ENCODE measurements at regions not wholly inside any gene's neighbourhood (a gene's known extent, or its start where the extent isn't known, plus 50 kb on each side); places are given as distances from the start of the nearest gene placed in this dataset.
"Not testable (repeated sequence)": the region's sequence is repeated elsewhere in the genome, so short reads cannot be mapped to it uniquely, and the experiment has no call there.

GRCh38 chr1:120972863-120973262 is 83.3 kb downstream of the PPIAL4A start:
- not testable (repeated sequence) for H2AFZ ChIP-seq (ENCODE audit: low read length); H4K20me1 ChIP-seq (ENCODE audit: insufficient read depth, low read length, poor library complexity, severe bottlenecking); H3K9me3 ChIP-seq (ENCODE audit: insufficient read depth, low read depth, low read length); H3F3A ChIP-seq (ENCODE audit: low read depth); H3K9ac ChIP-seq (ENCODE audit: low read depth, low read length, poor library complexity, severe bottlenecking); H3K4me3 ChIP-seq (ENCODE audit: low read length, poor library complexity, severe bottlenecking); H3K9me2 ChIP-seq (replicated peaks; ENCODE audit: low read depth, low read length); H3K4me2 ChIP-seq (ENCODE audit: low read depth, low read length, poor library complexity, severe bottlenecking); H3K27me3 ChIP-seq (ENCODE audit: insufficient read depth, low read length, poor library complexity, severe bottlenecking); H3K36me3 ChIP-seq (ENCODE audit: insufficient read depth, low read length); H3K79me2 ChIP-seq (ENCODE audit: insufficient read depth, low read length); H3K4me1 ChIP-seq (ENCODE audit: insufficient read depth, low read length, poor library complexity, severe bottlenecking)

DNA sequence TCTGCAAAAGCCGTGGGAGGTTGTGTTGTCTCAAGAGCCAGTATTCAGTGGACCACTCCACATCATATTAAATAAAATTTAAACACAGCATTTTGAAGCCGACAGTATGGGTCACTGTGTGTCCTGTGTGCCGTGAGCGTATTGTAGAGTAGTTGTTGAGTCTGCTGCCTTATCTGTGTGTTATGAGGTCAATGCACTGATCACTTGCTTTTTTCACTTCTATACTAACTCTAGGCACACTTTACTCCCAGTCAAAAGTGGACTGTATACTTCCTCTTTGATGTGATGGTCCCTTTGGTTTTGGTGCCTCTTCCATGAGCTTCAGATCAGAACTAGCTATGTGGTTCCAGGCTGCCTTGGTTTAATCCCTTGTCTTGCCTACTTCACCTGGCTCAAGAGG is 84.3 kb downstream of the PPIAL4A start:
- H3K9me2 ChIP-seq (replicated peaks; ENCODE audit: low read depth, low read length); H4K20me1 ChIP-seq (ENCODE audit: insufficient read depth, low read length, poor library complexity, severe bottlenecking); H2AFZ ChIP-seq (ENCODE audit: low read length); H3K79me2 ChIP-seq (ENCODE audit: insufficient read depth, low read length); H3K4me2 ChIP-seq (ENCODE audit: low read depth, low read length, poor library complexity, severe bottlenecking); H3F3A ChIP-seq (ENCODE audit: low read depth); H3K36me3 ChIP-seq (ENCODE audit: insufficient read depth, low read length); H3K9me3 ChIP-seq (ENCODE audit: insufficient read depth, low read depth, low read length); H3K4me1 ChIP-seq (ENCODE audit: insufficient read depth, low read length, poor library complexity, severe bottlenecking); H3K4me3 ChIP-seq (ENCODE audit: low read length, poor library complexity, severe bottlenecking); H3K9ac ChIP-seq (ENCODE audit: low read depth, low read length, poor library complexity, severe bottlenecking); H3K27me3 ChIP-seq (ENCODE audit: insufficient read depth, low read length, poor library complexity, severe bottlenecking): not testable (repeated sequence)

- H3K9ac ChIP-seq (ENCODE audit: low read depth, low read length, poor library complexity, severe bottlenecking); H3K4me3 ChIP-seq (ENCODE audit: low read length, poor library complexity, severe bottlenecking); H3K36me3 ChIP-seq (ENCODE audit: insufficient read depth, low read length); H2AFZ ChIP-seq (ENCODE audit: low read length); H3K9me2 ChIP-seq (replicated peaks; ENCODE audit: low read depth, low read length); H3F3A ChIP-seq (ENCODE audit: low read depth); H3K27me3 ChIP-seq (ENCODE audit: insufficient read depth, low read length, poor library complexity, severe bottlenecking); H3K4me2 ChIP-seq (ENCODE audit: low read depth, low read length, poor library complexity, severe bottlenecking); H3K79me2 ChIP-seq (ENCODE audit: insufficient read depth, low read length); H3K9me3 ChIP-seq (ENCODE audit: insufficient read depth, low read depth, low read length); H3K4me1 ChIP-seq (ENCODE audit: insufficient read depth, low read length, poor library complexity, severe bottlenecking); H4K20me1 ChIP-seq (ENCODE audit: insufficient read depth, low read length, poor library complexity, severe bottlenecking): not testable (repeated sequence)
Observed at GRCh38 chr1:120977279-120977678, 87.7 kb downstream of the PPIAL4A start.

GRCh38 chr1:120981489-120982094 is 92.0 kb downstream of the PPIAL4A start:
- not testable (repeated sequence) for H3K27me3 ChIP-seq (ENCODE audit: insufficient read depth, low read length, poor library complexity, severe bottlenecking); H3K9ac ChIP-seq (ENCODE audit: low read depth, low read length, poor library complexity, severe bottlenecking); H3K9me2 ChIP-seq (replicated peaks; ENCODE audit: low read depth, low read length); H2AFZ ChIP-seq (ENCODE audit: low read length); H3K4me3 ChIP-seq (ENCODE audit: low read length, poor library complexity, severe bottlenecking); H3K9me3 ChIP-seq (ENCODE audit: insufficient read depth, low read depth, low read length); H3K4me2 ChIP-seq (ENCODE audit: low read depth, low read length, poor library complexity, severe bottlenecking); H3K79me2 ChIP-seq (ENCODE audit: insufficient read depth, low read length); H3K4me1 ChIP-seq (ENCODE audit: insufficient read depth, low read length, poor library complexity, severe bottlenecking); H4K20me1 ChIP-seq (ENCODE audit: insufficient read depth, low read length, poor library complexity, severe bottlenecking); H3F3A ChIP-seq (ENCODE audit: low read depth); H3K36me3 ChIP-seq (ENCODE audit: insufficient read depth, low read length)

DNA sequence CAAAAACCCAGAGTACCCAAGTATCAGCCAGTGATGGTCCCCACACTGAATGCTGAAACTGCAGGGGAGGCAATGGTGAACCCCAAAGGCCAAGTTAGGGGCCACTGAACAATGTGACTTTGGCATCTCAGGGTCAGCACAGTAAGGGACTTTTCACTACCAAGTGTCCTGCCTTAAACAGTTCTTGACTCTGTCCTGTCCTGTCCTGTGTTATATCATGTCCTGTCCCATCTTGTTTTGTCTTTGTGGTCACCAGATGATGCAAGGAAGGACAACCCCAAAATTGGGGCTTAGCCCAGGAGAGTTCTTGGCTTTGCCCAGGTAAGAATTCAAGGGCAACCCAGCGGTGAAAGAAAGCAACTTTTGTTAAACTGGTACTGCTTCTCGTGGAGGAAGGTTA is 105.0 kb downstream of the PPIAL4A start:
- not testable (repeated sequence) for H3F3A ChIP-seq (ENCODE audit: low read depth); H3K79me2 ChIP-seq (ENCODE audit: insufficient read depth, low read length); H2AFZ ChIP-seq (ENCODE audit: low read length); H3K4me3 ChIP-seq (ENCODE audit: low read length, poor library complexity, severe bottlenecking); H3K9ac ChIP-seq (ENCODE audit: low read depth, low read length, poor library complexity, severe bottlenecking); H3K4me2 ChIP-seq (ENCODE audit: low read depth, low read length, poor library complexity, severe bottlenecking); H3K36me3 ChIP-seq (ENCODE audit: insufficient read depth, low read length); H3K4me1 ChIP-seq (ENCODE audit: insufficient read depth, low read length, poor library complexity, severe bottlenecking); H3K9me2 ChIP-seq (replicated peaks; ENCODE audit: low read depth, low read length); H3K27me3 ChIP-seq (ENCODE audit: insufficient read depth, low read length, poor library complexity, severe bottlenecking); H3K9me3 ChIP-seq (ENCODE audit: insufficient read depth, low read depth, low read length); H4K20me1 ChIP-seq (ENCODE audit: insufficient read depth, low read length, poor library complexity, severe bottlenecking)

- H3F3A ChIP-seq (ENCODE audit: low read depth); H4K20me1 ChIP-seq (ENCODE audit: insufficient read depth, low read length, poor library complexity, severe bottlenecking); H3K4me3 ChIP-seq (ENCODE audit: low read length, poor library complexity, severe bottlenecking); H3K4me1 ChIP-seq (ENCODE audit: insufficient read depth, low read length, poor library complexity, severe bottlenecking); H2AFZ ChIP-seq (ENCODE audit: low read length); H3K79me2 ChIP-seq (ENCODE audit: insufficient read depth, low read length); H3K9me2 ChIP-seq (replicated peaks; ENCODE audit: low read depth, low read length); H3K4me2 ChIP-seq (ENCODE audit: low read depth, low read length, poor library complexity, severe bottlenecking); H3K9me3 ChIP-seq (ENCODE audit: insufficient read depth, low read depth, low read length); H3K36me3 ChIP-seq (ENCODE audit: insufficient read depth, low read length); H3K27me3 ChIP-seq (ENCODE audit: insufficient read depth, low read length, poor library complexity, severe bottlenecking); H3K9ac ChIP-seq (ENCODE audit: low read depth, low read length, poor library complexity, severe bottlenecking): not testable (repeated sequence)
Observed at GRCh38 chr1:120995025-120995424, 105.5 kb downstream of the PPIAL4A start.

GRCh38 chr1:121001090-121001726 is 111.6 kb downstream of the PPIAL4A start:
- not testable (repeated sequence) for H3K4me1 ChIP-seq (ENCODE audit: insufficient read depth, low read length, poor library complexity, severe bottlenecking); H3K79me2 ChIP-seq (ENCODE audit: insufficient read depth, low read length); H2AFZ ChIP-seq (ENCODE audit: low read length)

More at GRCh38 chr1:121001090-121001726, 111.6 kb downstream of the PPIAL4A start:
- H3F3A ChIP-seq (ENCODE audit: low read depth); H3K36me3 ChIP-seq (ENCODE audit: insufficient read depth, low read length); H3K9me3 ChIP-seq (ENCODE audit: insufficient read depth, low read depth, low read length); H3K4me3 ChIP-seq (ENCODE audit: low read length, poor library complexity, severe bottlenecking); H3K9ac ChIP-seq (ENCODE audit: low read depth, low read length, poor library complexity, severe bottlenecking); H3K27me3 ChIP-seq (ENCODE audit: insufficient read depth, low read length, poor library complexity, severe bottlenecking); H3K4me2 ChIP-seq (ENCODE audit: low read depth, low read length, poor library complexity, severe bottlenecking); H3K9me2 ChIP-seq (replicated peaks; ENCODE audit: low read depth, low read length); H4K20me1 ChIP-seq (ENCODE audit: insufficient read depth, low read length, poor library complexity, severe bottlenecking): not testable (repeated sequence)

Measured in Loucy (cell line).